HG03521 (cell line): ENCODE measurements at regions not wholly inside any gene's neighbourhood (a gene's known extent, or its start where the extent isn't known, plus 50 kb on each side); places are given as distances from the start of the nearest gene placed in this dataset.

ENCODE experiments used
- ATAC-seq: cut with Tn5 transposase; IDR thresholded peaks from one replicate; pipeline ENCODE4 v1.9.1; 2021; ENCODE audit warnings: mild to moderate bottlenecking, moderate library complexity; ENCODE audit not compliant: unreplicated experiment

DNA sequence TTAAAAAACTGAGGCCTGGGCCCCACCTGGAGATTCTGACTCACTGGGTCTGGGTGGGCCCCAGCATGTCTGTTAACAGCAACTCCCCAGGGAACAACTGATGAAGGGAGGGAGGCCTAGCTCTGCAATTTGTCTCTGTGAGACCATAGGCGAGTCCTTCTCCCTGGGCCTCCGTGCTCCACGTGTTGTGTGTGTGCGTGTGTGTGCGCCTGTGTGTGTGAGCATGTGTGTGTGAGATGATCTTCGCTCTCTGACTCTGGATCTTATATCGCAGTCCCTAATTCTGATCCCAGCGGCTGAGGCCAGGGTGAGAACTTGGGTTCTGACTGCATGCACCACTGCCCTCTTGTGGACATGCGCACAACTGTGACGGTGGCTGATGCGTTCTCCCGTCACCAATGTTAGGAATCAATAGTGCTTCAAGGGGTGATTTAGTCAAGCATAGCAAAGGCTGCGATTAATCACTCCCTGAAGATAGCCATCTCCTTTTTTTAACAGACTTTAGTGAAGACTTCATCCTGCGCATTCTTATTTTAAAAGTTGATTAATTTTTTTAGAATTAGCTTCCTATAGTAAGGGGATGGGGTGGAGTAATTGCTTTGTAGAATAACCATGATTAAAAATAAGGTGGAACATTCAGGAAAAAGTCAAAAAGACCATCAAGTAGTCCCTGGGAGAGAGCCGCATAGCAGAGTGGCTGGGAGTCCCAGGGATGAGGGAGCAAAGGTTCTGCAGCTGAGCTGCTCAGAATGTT lies 62.4 kb upstream of the USP24 start:
- peak; percentile 77 for ATAC-seq

DNA sequence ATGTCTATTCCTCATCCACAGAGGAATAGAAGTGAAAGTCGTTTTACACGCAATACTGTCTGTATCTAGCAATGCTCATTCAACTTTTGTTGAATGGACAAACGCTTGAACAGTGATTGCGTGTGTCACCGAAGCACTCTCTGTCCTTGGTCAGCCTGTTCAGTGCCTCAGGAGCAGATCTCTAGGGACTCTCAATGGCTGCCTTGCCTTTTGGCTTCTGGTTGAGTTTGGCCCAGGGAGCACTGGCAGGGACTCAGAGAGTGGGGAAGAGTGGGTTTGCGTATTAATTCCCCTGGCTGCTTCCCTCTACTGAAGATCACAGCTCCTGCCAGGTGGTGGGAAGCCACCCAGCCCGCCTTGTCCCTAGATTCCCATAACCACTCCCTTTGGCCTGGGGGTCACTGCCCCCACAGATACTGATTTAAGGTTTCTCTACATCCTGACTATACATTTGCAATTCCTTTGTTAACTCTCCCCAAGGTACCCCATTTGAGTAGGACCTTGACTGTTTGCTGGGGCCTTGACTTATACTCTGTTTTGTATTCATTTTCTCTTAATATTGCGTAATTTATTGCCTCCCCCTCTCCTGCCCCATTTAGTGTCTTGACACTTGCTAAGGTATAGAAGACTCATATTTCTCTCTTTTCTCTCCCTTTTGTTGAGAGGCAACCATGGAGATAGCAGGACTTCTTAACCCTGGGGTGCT lies 61.7 kb upstream of the USP24 start:
- ATAC-seq = no peak

DNA sequence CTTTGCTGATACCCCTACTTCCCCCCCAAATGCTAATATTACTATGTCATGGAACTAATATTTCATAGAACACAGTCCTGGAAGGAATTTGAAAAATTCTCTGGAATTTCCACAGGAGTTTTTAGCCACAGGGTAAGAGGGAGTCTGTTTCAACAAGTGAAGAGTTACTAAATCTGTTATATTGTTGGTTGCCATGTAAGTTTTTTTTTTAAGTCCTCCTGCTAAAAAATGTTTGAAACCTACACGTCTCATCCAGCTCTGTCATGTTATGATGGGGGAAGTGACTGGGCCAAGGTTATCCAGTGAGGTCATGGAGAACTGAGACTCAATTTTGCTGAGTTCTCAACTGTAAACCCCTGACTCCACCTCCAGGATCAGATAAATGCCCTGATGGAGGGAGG lies 60.8 kb upstream of the USP24 start:
- ATAC-seq = no peak

DNA sequence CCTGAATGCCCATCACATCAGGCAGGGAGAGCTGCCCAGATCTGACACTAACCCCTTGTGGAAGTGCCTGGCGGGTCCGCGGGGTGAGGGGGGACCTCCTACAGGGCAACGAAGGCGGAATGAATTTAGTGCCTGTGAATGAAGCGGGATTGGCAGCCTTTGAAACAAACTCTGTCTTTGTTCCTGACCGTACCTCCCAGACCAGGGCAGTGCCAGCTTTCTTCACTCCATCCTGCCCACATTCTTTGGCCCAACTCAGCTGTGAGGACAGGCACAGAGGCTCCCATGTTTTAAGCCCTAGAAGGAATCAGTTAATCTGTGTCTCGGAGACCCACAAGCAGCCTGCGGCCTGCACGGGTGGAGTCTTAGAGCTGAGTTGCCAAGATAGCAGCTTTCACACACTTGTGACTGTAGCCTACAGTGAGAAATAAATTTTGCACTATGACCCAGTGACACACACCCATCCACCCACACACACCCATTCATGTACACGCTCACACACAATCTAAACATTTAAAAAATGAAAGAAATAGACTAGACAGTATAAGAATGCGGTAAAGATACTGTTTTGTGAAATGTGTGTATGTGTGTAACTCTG lies 60.1 kb upstream of the USP24 start:
- ATAC-seq = no peak

DNA sequence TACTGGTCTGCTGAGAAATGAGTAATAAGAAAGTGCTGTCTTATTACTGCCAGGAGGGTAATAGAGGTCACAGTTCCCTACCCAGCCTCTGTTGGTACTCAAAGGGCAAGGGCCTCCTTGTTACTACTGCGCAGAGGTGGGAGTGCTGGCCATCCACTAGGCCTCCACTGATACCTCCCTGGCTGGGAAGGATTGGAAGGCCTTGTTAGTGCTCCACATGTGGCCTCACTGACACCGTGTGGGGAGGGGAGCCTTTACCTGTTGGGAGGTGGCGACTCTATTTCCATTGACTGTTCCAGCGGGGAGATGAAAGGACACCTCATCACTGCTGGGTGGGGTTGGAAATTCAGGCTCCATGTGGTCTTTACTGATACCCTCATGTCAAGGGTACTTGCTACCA lies 57.8 kb upstream of the USP24 start:
- no peak for ATAC-seq
